ENCODE measurements at regions not wholly inside any gene's neighbourhood (a gene's known extent, or its start where the extent isn't known, plus 50 kb on each side); places are given as distances from the start of the nearest gene placed in this dataset.
"Not testable (repeated sequence)": the region's sequence is repeated elsewhere in the genome, so short reads cannot be mapped to it uniquely, and the experiment has no call there.

DNA sequence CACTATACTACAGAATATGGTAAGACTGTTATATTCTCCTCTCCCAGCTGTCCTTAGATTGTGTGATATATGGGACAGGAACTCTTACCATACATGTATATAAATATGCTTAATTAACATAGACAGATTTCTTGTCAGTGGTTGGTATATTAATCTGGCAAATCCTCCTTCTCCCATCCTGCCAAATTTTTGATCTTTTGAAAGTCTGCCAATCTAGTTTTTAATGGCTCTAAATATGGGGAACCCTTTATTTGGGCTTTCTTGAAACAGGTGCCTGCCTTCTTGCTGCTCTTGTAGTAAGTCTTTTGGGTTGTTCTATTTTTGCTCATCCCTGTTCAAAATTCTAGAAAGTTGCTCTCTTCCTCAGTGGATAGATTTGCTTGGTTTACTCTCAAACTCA, 63.5 kb downstream of the SPATA31D1 start:
- Histone ChIP-seq H2AFZ (ENCODE audit: low read depth, low read length, severe bottlenecking) (no peak overlapping the region), H3K9me3 (ENCODE audit: insufficient read depth, low read length) (no peaks in the 10 kb centered on the region), H3K27me3 (ENCODE audit: low read length) (no peaks in the 10 kb centered on the region), H3K9me2 (replicated peaks; ENCODE audit: insufficient read depth, low read length) (no peaks in the 10 kb centered on the region), H3K4me3 (ENCODE audit: insufficient read depth, low read length, poor library complexity, severe bottlenecking) (no peak overlapping the region), H3K79me2 (ENCODE audit: insufficient read depth, low read length) (no peaks in the 10 kb centered on the region), H3K36me3 (ENCODE audit: low read length) (no peaks in the 10 kb centered on the region), H3F3A (ENCODE audit: insufficient read depth) (no peaks in the 10 kb centered on the region), H4K20me1 (ENCODE audit: low read depth, low read length) (no peaks in the 10 kb centered on the region), H3K4me2 (ENCODE audit: low read depth, low read length, poor library complexity, severe bottlenecking) (no peak overlapping the region), H3K9ac (ENCODE audit: low read length) (no peak overlapping the region), H3K27ac (ENCODE audit: low read depth, low read length) (no peak overlapping the region)
- TF ChIP-seq, protein P1, sequence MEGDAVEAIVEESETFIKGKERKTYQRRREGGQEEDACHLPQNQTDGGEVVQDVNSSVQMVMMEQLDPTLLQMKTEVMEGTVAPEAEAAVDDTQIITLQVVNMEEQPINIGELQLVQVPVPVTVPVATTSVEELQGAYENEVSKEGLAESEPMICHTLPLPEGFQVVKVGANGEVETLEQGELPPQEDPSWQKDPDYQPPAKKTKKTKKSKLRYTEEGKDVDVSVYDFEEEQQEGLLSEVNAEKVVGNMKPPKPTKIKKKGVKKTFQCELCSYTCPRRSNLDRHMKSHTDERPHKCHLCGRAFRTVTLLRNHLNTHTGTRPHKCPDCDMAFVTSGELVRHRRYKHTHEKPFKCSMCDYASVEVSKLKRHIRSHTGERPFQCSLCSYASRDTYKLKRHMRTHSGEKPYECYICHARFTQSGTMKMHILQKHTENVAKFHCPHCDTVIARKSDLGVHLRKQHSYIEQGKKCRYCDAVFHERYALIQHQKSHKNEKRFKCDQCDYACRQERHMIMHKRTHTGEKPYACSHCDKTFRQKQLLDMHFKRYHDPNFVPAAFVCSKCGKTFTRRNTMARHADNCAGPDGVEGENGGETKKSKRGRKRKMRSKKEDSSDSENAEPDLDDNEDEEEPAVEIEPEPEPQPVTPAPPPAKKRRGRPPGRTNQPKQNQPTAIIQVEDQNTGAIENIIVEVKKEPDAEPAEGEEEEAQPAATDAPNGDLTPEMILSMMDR (IDR thresholded peaks at IDR 0.05; ENCODE audit: insufficient read depth, low read length, poor library complexity, severe bottlenecking): no peak
- TF ChIP-seq EZH2phosphoT487 (conservative IDR thresholded peaks at IDR 0.05; ENCODE audit: low read length): no peak

- no peaks in the 10 kb centered on the region for H3K79me2 ChIP-seq (ENCODE audit: insufficient read depth, low read length)
- no peak overlapping the region for H2AFZ ChIP-seq (ENCODE audit: low read depth, low read length, severe bottlenecking)
- no peaks in the 10 kb centered on the region for H3F3A ChIP-seq (ENCODE audit: insufficient read depth)
- no peaks in the 10 kb centered on the region for H3K27me3 ChIP-seq (ENCODE audit: low read length)
- H3K9me3 ChIP-seq (ENCODE audit: insufficient read depth, low read length): no peaks in the 10 kb centered on the region
- no peaks in the 10 kb centered on the region for H3K9me2 ChIP-seq (replicated peaks; ENCODE audit: insufficient read depth, low read length)
- H3K9ac ChIP-seq (ENCODE audit: low read length): no peak overlapping the region
- H3K4me3 ChIP-seq (ENCODE audit: insufficient read depth, low read length, poor library complexity, severe bottlenecking): no peak overlapping the region
- H4K20me1 ChIP-seq (ENCODE audit: low read depth, low read length): no peaks in the 10 kb centered on the region
- H3K4me2 ChIP-seq (ENCODE audit: low read depth, low read length, poor library complexity, severe bottlenecking): no peak overlapping the region
- H3K36me3 ChIP-seq (ENCODE audit: low read length): no peaks in the 10 kb centered on the region
- no peak overlapping the region for H3K27ac ChIP-seq (ENCODE audit: low read depth, low read length)
- TF ChIP-seq, protein P1 (IDR thresholded peaks at IDR 0.05; ENCODE audit: insufficient read depth, low read length, poor library complexity, severe bottlenecking): no peak
- TF ChIP-seq EZH2phosphoT487 (conservative IDR thresholded peaks at IDR 0.05; ENCODE audit: low read length): no peak
Measured at GRCh38 chr9:82054264-82055015, 65.9 kb downstream of the SPATA31D1 start.

DNA sequence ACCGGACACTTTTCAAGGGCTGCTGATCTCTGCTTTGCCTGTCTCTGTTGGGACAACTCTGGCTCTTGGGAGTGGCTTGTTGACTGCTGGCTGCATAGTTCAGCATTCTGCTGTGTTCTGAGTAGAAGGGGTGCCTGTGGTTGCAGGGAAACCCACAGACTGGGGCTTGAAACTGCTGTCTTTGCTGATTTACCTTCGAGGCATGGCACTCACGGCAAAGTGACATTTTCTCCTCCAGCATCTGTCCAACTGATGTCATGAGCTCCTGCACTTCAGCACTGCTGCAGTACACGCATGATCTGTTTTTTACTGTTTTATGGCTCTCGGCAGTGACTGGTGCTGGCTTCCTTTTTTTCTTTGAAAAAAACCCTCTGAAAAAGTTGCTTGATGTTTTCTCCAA, 69.2 kb downstream of the SPATA31D1 start:
- H3K27ac ChIP-seq (ENCODE audit: low read depth, low read length): no peak overlapping the region
- no peak overlapping the region for H3K9ac ChIP-seq (ENCODE audit: low read length)
- H3K79me2 ChIP-seq (ENCODE audit: insufficient read depth, low read length): no peaks in the 10 kb centered on the region
- no peaks in the 10 kb centered on the region for H3K9me2 ChIP-seq (replicated peaks; ENCODE audit: insufficient read depth, low read length)
- no peak for TF ChIP-seq EZH2phosphoT487 (conservative IDR thresholded peaks at IDR 0.05; ENCODE audit: low read length)
- TF ChIP-seq, protein P1 (IDR thresholded peaks at IDR 0.05; ENCODE audit: insufficient read depth, low read length, poor library complexity, severe bottlenecking): no peak
- H3K9me3 ChIP-seq (ENCODE audit: insufficient read depth, low read length): no peaks in the 10 kb centered on the region
- H4K20me1 ChIP-seq (ENCODE audit: low read depth, low read length): no peaks in the 10 kb centered on the region
- H3K36me3 ChIP-seq (ENCODE audit: low read length): no peaks in the 10 kb centered on the region
- H2AFZ ChIP-seq (ENCODE audit: low read depth, low read length, severe bottlenecking): no peak overlapping the region
- H3K27me3 ChIP-seq (ENCODE audit: low read length): no peaks in the 10 kb centered on the region
- H3K4me3 ChIP-seq (ENCODE audit: insufficient read depth, low read length, poor library complexity, severe bottlenecking): no peak overlapping the region
- no peaks in the 10 kb centered on the region for H3F3A ChIP-seq (ENCODE audit: insufficient read depth)
- no peak overlapping the region for H3K4me2 ChIP-seq (ENCODE audit: low read depth, low read length, poor library complexity, severe bottlenecking)

DNA sequence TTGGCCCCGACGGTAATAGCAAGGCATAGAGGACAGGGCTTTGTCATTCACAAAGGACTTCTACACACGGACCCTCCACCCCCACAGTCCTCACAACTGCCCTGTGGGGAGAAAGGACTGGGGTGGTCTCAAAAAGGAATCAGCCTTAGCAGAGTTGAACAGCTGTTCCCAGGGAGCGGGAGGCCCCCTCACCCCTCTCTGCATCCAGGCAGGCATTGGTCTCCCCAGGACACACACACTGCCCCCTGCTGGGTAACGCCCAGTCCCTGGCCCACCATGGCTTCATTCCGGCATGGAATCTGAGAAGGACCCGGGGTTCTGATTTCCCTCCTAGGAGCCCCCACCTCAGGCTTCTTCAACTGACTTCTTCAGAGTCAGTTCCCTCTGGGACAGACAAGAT, 73.2 kb downstream of the SPATA31D1 start:
- H3K27ac ChIP-seq (ENCODE audit: low read depth, low read length): not testable (repeated sequence)

More for the DNA sequence above, 73.2 kb downstream of the SPATA31D1 start:
- not testable (repeated sequence) for H3K9ac ChIP-seq (ENCODE audit: low read length); H3K36me3 ChIP-seq (ENCODE audit: low read length); H4K20me1 ChIP-seq (ENCODE audit: low read depth, low read length); H3K79me2 ChIP-seq (ENCODE audit: insufficient read depth, low read length); H2AFZ ChIP-seq (ENCODE audit: low read depth, low read length, severe bottlenecking); H3K4me3 ChIP-seq (ENCODE audit: insufficient read depth, low read length, poor library complexity, severe bottlenecking); H3K9me3 ChIP-seq (ENCODE audit: insufficient read depth, low read length); H3K9me2 ChIP-seq (replicated peaks; ENCODE audit: insufficient read depth, low read length); H3F3A ChIP-seq (ENCODE audit: insufficient read depth); H3K4me2 ChIP-seq (ENCODE audit: low read depth, low read length, poor library complexity, severe bottlenecking); H3K27me3 ChIP-seq (ENCODE audit: low read length)
